ENCODE measurements at regions not wholly inside any gene's neighbourhood (a gene's known extent, or its start where the extent isn't known, plus 50 kb on each side); places are given as distances from the start of the nearest gene placed in this dataset.

DNA sequence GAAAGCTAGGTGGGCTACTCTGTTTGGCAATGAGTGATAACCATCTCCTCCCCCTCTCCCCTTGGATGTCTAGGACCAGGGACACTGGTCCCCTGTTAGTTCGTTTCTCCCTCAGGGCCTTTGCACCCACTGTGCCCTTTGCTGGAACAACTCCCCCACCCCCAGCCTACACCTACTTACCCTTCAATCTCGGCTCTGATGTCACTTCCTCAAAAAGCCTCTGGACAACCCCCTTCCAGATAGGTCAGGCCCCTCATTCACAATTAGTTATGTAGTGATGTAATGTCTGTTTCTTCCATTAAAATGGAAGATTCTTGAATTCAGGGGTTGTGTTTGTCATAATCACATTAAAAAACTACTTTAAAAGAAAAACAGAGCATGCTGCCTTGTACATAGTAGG, 152.9 kb downstream of the SNX10 start:
- no TSS peak for BruUV-seq (replicated peaks)
- ChIA-PET POLR2A (ENCODE audit: unreplicated experiment) (no interaction called here), CTCF (no interaction called here)
- no peak for TF ChIP-seq EZH2phosphoT487 (IDR thresholded peaks at IDR 0.05; ENCODE audit: borderline replicate concordance, low read length)
- TF ChIP-seq, protein P1, sequence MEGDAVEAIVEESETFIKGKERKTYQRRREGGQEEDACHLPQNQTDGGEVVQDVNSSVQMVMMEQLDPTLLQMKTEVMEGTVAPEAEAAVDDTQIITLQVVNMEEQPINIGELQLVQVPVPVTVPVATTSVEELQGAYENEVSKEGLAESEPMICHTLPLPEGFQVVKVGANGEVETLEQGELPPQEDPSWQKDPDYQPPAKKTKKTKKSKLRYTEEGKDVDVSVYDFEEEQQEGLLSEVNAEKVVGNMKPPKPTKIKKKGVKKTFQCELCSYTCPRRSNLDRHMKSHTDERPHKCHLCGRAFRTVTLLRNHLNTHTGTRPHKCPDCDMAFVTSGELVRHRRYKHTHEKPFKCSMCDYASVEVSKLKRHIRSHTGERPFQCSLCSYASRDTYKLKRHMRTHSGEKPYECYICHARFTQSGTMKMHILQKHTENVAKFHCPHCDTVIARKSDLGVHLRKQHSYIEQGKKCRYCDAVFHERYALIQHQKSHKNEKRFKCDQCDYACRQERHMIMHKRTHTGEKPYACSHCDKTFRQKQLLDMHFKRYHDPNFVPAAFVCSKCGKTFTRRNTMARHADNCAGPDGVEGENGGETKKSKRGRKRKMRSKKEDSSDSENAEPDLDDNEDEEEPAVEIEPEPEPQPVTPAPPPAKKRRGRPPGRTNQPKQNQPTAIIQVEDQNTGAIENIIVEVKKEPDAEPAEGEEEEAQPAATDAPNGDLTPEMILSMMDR (conservative IDR thresholded peaks at IDR 0.05; ENCODE audit: low read depth, low read length) = no peak
- no peak overlapping the region for H2AFZ ChIP-seq (ENCODE audit: low read length)
- H3K36me3 ChIP-seq (ENCODE audit: low read depth, low read length) = no peaks in the 10 kb centered on the region
- ATAC-seq (no peak), DNase-seq (no peak)
- H3K27me3 ChIP-seq (ENCODE audit: low read length) = no peaks in the 10 kb centered on the region
- no peak overlapping the region for H3K27ac ChIP-seq (ENCODE audit: low read length)
- no peaks in the 10 kb centered on the region for H4K20me1 ChIP-seq (ENCODE audit: low read length)
- no peaks in the 10 kb centered on the region for H3F3A ChIP-seq (ENCODE audit: low read length, unreplicated experiment)
- H3K9me3 ChIP-seq (ENCODE audit: low read length) = no peaks in the 10 kb centered on the region
- H3K4me1 ChIP-seq (ENCODE audit: insufficient read depth, low read length) = peaks cover 10% of the 10 kb centered on the region
- no peaks in the 10 kb centered on the region for H3K9me2 ChIP-seq (replicated peaks; ENCODE audit: low read length)
- H3K9ac ChIP-seq (ENCODE audit: low read length) = no peak overlapping the region
- intact Hi-C loops (cut with micrococcal nuclease) = no loop called here
- H3K4me3 ChIP-seq (ENCODE audit: low read length) = no peak overlapping the region
- H3K79me2 ChIP-seq (ENCODE audit: low read length) = no peaks in the 10 kb centered on the region
- H3K4me2 ChIP-seq (ENCODE audit: low read length) = no peak overlapping the region

DNA sequence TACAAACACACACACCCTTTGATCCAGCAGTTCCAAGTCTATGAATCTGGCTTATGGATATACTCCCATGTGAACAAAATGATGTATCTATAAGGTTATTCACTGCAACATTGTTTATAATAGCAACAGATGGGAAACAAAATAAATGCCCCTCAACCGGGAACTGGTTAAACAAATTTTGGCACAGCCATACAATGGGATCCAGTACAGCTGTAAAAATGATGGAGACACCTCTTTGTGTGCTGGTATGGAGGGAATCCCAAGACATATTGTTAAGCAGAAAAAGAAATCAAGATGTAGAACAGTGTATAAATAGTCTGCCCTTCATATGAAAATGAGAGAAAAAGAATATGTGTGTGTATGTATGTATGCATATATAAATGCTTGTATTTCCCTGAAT, 155.5 kb downstream of the SNX10 start:
- H3F3A ChIP-seq (ENCODE audit: low read length, unreplicated experiment) = no peaks in the 10 kb centered on the region
- H3K27ac ChIP-seq (ENCODE audit: low read length) = no peak overlapping the region
- POLR2A ChIA-PET (ENCODE audit: unreplicated experiment) = no interaction called here
- H3K36me3 ChIP-seq (ENCODE audit: low read depth, low read length) = no peaks in the 10 kb centered on the region
- no peaks in the 10 kb centered on the region for H3K9me3 ChIP-seq (ENCODE audit: low read length)
- H3K27me3 ChIP-seq (ENCODE audit: low read length) = no peaks in the 10 kb centered on the region
- no peaks in the 10 kb centered on the region for H4K20me1 ChIP-seq (ENCODE audit: low read length)
- ATAC-seq (no peak), DNase-seq (no peak)
- BruUV-seq (replicated peaks) = no TSS peak
- CTCF ChIA-PET = no interaction called here
- no peaks in the 10 kb centered on the region for H3K79me2 ChIP-seq (ENCODE audit: low read length)
- no peak overlapping the region for H3K9ac ChIP-seq (ENCODE audit: low read length)
- H3K4me3 ChIP-seq (ENCODE audit: low read length) = no peak overlapping the region
- intact Hi-C loops (cut with micrococcal nuclease) = no loop called here
- no peak overlapping the region for H2AFZ ChIP-seq (ENCODE audit: low read length)
- no peaks in the 10 kb centered on the region for H3K9me2 ChIP-seq (replicated peaks; ENCODE audit: low read length)
- TF ChIP-seq, protein P1 (conservative IDR thresholded peaks at IDR 0.05; ENCODE audit: low read depth, low read length) = no peak
- no peak for TF ChIP-seq EZH2 (IDR thresholded peaks at IDR 0.05; ENCODE audit: low read length, unreplicated experiment)
- TF ChIP-seq EZH2phosphoT487 (IDR thresholded peaks at IDR 0.05; ENCODE audit: borderline replicate concordance, low read length) = no peak
- no peak overlapping the region for H3K4me2 ChIP-seq (ENCODE audit: low read length)
- H3K4me1 ChIP-seq (ENCODE audit: insufficient read depth, low read length) = peaks cover 25% of the 10 kb centered on the region

DNA sequence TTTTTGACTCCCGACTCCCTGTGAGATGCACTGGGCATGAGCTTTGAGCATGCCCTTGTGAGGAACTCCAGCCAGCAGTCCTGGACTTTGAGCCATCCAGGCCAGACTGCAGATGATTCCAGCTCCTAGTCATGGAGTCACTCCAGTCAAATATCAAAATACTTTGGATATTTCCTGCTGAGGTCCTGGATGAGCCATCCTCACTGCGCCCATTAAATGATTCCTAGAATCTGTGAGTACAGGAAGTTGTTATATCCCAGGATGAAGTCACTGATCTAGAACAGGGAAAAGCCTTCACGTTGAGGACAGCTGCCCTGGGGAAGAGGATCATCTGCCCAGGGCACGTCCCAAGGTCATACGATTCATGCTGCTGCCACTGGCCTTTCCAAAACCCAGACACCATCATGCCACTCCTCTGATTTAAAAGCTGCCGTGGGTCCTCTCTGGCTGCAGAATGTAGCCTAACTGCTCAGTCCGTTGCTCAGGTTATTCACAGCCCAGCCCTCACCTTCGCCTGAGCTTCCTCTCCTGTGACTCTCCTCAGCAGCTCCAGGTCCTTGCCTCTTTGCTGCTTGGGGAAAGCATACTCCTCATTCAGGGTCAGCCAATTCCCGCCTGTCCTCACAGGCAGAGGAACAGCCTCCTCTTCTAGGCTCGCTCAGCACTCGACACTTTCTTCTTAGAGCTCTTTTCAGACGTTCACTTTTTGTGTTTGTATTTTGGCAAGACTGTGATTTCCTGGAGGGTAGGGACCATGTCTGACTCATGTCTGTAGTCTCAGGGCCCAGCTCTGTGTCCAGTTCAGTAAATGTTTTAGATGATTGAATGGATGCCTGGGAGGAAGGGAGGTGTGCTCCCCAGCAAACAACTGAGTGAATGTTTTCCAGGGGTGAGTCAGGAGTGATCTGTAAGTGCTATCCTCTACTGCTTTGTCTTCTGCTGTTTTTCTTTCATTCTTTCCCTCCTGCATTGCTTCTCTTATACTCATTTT, 157.8 kb downstream of the SNX10 start:
- CTCF ChIA-PET = interaction anchor here (0.5 to 1.6 kb wide), 4 partner anchors 11 to 80 kb away, joined by 3 to 10 read pairs (median 4); no protein-coding TSS in a partner anchor
- no peaks in the 10 kb centered on the region for H3K9me2 ChIP-seq (replicated peaks; ENCODE audit: low read length)
- H3F3A ChIP-seq (ENCODE audit: low read length, unreplicated experiment) = no peaks in the 10 kb centered on the region
- intact Hi-C loops (cut with micrococcal nuclease) = loop anchor here (2.0 to 5.0 kb wide), 2 partner anchors 48 to 51 kb away; no protein-coding TSS in a partner anchor
- H2AFZ ChIP-seq (ENCODE audit: low read length) = peak overlapping the region; percentile 72
- peaks cover 33% of the 10 kb centered on the region for H3K4me1 ChIP-seq (ENCODE audit: insufficient read depth, low read length)
- H3K4me2 ChIP-seq (ENCODE audit: low read length) = peak overlapping the region; percentile 68
- no TSS peak for BruUV-seq (replicated peaks)
- POLR2A ChIA-PET (ENCODE audit: unreplicated experiment) = interaction anchor here (0.5 to 0.9 kb wide), 3 partner anchors 20 to 734 kb away, joined by 3 to 6 read pairs (median 5); no protein-coding TSS in a partner anchor
- no peaks in the 10 kb centered on the region for H4K20me1 ChIP-seq (ENCODE audit: low read length)
- no peak overlapping the region; the same call in 1 of the 2 replicates for H3K9ac ChIP-seq (ENCODE audit: low read length)
- ATAC-seq = peak; percentile 96
- H3K4me3 ChIP-seq (ENCODE audit: low read length) = peak overlapping the region; percentile 40
- H3K9me3 ChIP-seq (ENCODE audit: low read length) = no peaks in the 10 kb centered on the region
- peak overlapping the region; percentile 72 for H3K27ac ChIP-seq (ENCODE audit: low read length)
- H3K27me3 ChIP-seq (ENCODE audit: low read length) = no peaks in the 10 kb centered on the region
- H3K36me3 ChIP-seq (ENCODE audit: low read depth, low read length) = no peaks in the 10 kb centered on the region
- DNase-seq = peak; percentile 81
- H3K79me2 ChIP-seq (ENCODE audit: low read length) = no peaks in the 10 kb centered on the region
- no peak for TF ChIP-seq EZH2phosphoT487 (IDR thresholded peaks at IDR 0.05; ENCODE audit: borderline replicate concordance, low read length)
- TF ChIP-seq, protein P1 (conservative IDR thresholded peaks at IDR 0.05; ENCODE audit: low read depth, low read length) = no peak

Data from PC-3 (cell line).